CD4-positive, CD25-positive, alpha-beta regulatory T cell (primary cell): ENCODE measurements at regions not wholly inside any gene's neighbourhood (a gene's known extent, or its start where the extent isn't known, plus 50 kb on each side); places are given as distances from the start of the nearest gene placed in this dataset.

ENCODE experiments used
- ATAC-seq, 2 donors: fragments of 150-1000 bp; cut with Tn5 transposase; one replicate each; pipeline ENCODE4 v1.10.0; 2021; ENCODE audit warnings: low read depth in 2 of 2, moderate number of reproducible peaks in 2 of 2, moderate library complexity in 1 of 2
- DNase-seq, 3 donors: peaks; one replicate each; pipeline versions ENCODE4 v3.0.0 to v3.0.0-alpha.2; 2012 to 2022; ENCODE audit warnings: mixed read lengths in 1 of 3
- H3K27ac ChIP-seq: one replicate; pipeline ENCODE4 v1.7.0; 2013; ENCODE audit warnings: mild to moderate bottlenecking, low read length; ENCODE audit not compliant: insufficient read depth, poor library complexity, severe bottlenecking
- H3K27me3 ChIP-seq: one replicate; pipeline ENCODE4 v1.7.0; 2013; ENCODE audit warnings: low read length; ENCODE audit not compliant: control insufficient read depth, insufficient read depth
- H3K36me3 ChIP-seq: one replicate; pipeline ENCODE4 v1.7.0; 2013; ENCODE audit warnings: mild to moderate bottlenecking, low read length, moderate library complexity; ENCODE audit not compliant: control insufficient read depth, insufficient read depth
- H3K4me1 ChIP-seq: 2 replicates; pipeline ENCODE4 v1.7.0; 2013; ENCODE audit warnings: mild to moderate bottlenecking, low read length; ENCODE audit not compliant: insufficient read depth, control insufficient read depth, poor library complexity, severe bottlenecking
- H3K4me3 ChIP-seq: one replicate; pipeline ENCODE4 v1.7.0; 2013; ENCODE audit warnings: low read depth, mild to moderate bottlenecking, low read length, moderate library complexity
- H3K9me3 ChIP-seq, 2 experiments: 1 replicate in 1 of 2; 2 replicates in 1 of 2; pipeline ENCODE4 v1.7.0; 2013; ENCODE audit warnings: low read length in 2 of 2, mild to moderate bottlenecking in 1 of 2, moderate library complexity in 1 of 2; ENCODE audit not compliant: control insufficient read depth in 2 of 2
- H3K27ac Mint-ChIP-seq, 3 donors: one replicate each; pipeline ENCODE4 v1.8.0; 2020 to 2022; ENCODE audit warnings: mild to moderate bottlenecking in 3 of 3, mixed read lengths in 3 of 3, moderate library complexity in 2 of 3
- H3K27me3 Mint-ChIP-seq: one replicate; pipeline ENCODE4 v1.8.0; 2022; ENCODE audit warnings: mild to moderate bottlenecking, mixed read lengths
- H3K36me3 Mint-ChIP-seq: one replicate; pipeline ENCODE4 v1.8.0; 2020; ENCODE audit warnings: mixed read lengths
- H3K4me1 Mint-ChIP-seq, 4 donors: one replicate each; pipeline ENCODE4 v1.8.0; 2020 to 2022; ENCODE audit warnings: mixed read lengths in 4 of 4, mild to moderate bottlenecking in 1 of 4
- H3K4me3 Mint-ChIP-seq, 4 donors: one replicate each; pipeline ENCODE4 v1.8.0; 2020 to 2022; ENCODE audit warnings: mild to moderate bottlenecking in 4 of 4, mixed read lengths in 4 of 4, moderate library complexity in 3 of 4
- H3K9me3 Mint-ChIP-seq, 7 donors: one replicate each; pipeline ENCODE4 v1.8.0; 2020 to 2022; ENCODE audit warnings: mixed read lengths in 7 of 7, mild to moderate bottlenecking in 3 of 7, moderate library complexity in 2 of 7

DNA sequence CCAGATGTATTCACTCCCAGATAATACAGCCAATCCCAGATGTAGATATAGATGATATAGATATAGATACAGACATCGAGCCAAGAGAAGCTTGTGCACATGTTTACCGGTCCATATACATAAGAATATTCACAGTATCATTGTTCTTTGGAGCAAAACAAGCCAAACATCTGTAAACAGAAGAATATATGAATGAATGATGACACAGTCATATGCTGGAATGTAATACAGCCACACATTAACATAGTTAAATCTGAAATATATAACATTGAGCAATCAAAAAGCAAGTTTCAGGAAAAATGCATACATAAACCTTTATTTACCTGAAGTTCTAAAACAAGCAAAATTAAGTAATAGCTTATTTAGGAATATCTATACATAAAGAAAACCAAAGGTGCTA is 182.5 kb downstream of the TXNL1 start:
- H3K36me3 ChIP-seq = no peaks in the 10 kb centered on the region
- DNase-seq = no peak
- H3K9me3 ChIP-seq = no peaks in the 10 kb centered on the region
- no peak overlapping the region for H3K4me3 ChIP-seq
- Mint-ChIP-seq H3K27ac (no peak overlapping the region), H3K36me3 (no peaks in the 10 kb centered on the region), H3K4me3 (no peak overlapping the region), H3K4me1 (peaks cover 0 to 2% (median 0%) of the 10 kb centered on the region in 4 donors), H3K27me3 (no peaks in the 10 kb centered on the region), H3K9me3 (peaks cover 0 to 4% (median 0%) of the 10 kb centered on the region in 7 donors)
- ATAC-seq = no peak
- H3K4me1 ChIP-seq = no peaks in the 10 kb centered on the region
- no peaks in the 10 kb centered on the region for H3K27me3 ChIP-seq
- H3K27ac ChIP-seq = no peak overlapping the region

DNA sequence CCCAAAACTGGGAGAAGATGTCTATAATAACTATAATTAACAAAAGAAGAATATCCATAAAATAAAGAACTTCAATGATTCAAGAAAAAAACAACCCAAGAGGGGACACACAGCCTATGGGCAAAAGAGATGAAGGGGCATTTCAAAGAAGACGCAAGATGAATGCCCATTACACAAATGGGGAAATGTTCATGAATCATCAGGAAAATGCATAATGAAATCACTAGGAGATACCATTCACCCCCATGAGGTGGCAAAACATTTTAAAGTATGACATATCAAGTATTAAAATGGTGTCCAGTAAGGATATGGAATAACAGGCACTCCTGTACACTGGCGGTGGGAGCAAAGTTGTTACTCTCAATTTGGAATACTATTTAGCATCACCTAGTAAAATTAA is 183.3 kb downstream of the TXNL1 start:
- ATAC-seq (no peak), DNase-seq (no peak)
- H3K36me3 Mint-ChIP-seq = no peaks in the 10 kb centered on the region
- Histone ChIP-seq H3K27ac (no peak overlapping the region), H3K9me3 (no peaks in the 10 kb centered on the region), H3K27me3 (no peaks in the 10 kb centered on the region), H3K36me3 (no peaks in the 10 kb centered on the region), H3K4me3 (no peak overlapping the region), H3K4me1 (no peaks in the 10 kb centered on the region)
- peaks cover 0 to 2% (median 0%) of the 10 kb centered on the region in 4 donors for H3K4me1 Mint-ChIP-seq
- H3K27ac Mint-ChIP-seq = no peak overlapping the region
- H3K4me3 Mint-ChIP-seq = no peak overlapping the region
- no peaks in the 10 kb centered on the region for H3K27me3 Mint-ChIP-seq
- peaks cover 0 to 4% (median 0%) of the 10 kb centered on the region in 7 donors for H3K9me3 Mint-ChIP-seq

DNA sequence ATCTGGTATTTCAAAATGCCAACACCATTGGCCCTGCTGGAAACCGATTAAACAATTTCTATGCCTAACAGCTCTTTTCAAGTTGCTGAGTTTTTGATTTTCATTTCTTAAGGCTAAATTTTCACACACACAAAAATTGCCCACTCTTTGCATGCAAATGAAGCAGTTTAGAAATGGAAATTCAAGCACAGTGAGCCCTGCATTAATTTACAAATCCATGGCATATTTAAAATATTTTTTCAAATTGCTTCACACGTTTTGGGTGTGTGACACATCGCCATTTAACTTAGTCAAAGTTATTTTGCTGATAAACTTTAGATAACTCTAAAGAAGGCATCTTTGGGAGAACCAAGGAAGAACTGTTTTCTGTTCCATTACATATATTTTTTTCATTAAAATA is 184.8 kb downstream of the TXNL1 start:
- Histone ChIP-seq H3K36me3 (no peaks in the 10 kb centered on the region), H3K27me3 (no peaks in the 10 kb centered on the region), H3K4me1 (no peaks in the 10 kb centered on the region), H3K4me3 (no peak overlapping the region), H3K27ac (no peak overlapping the region), H3K9me3 (no peaks in the 10 kb centered on the region)
- ATAC-seq = no peak
- H3K36me3 Mint-ChIP-seq = no peaks in the 10 kb centered on the region
- H3K27ac Mint-ChIP-seq = no peak overlapping the region
- H3K27me3 Mint-ChIP-seq = no peaks in the 10 kb centered on the region
- no peak for DNase-seq
- peaks cover 0 to 1% (median 0%) of the 10 kb centered on the region in 7 donors for H3K9me3 Mint-ChIP-seq
- peaks cover 0 to 2% (median 0%) of the 10 kb centered on the region in 4 donors for H3K4me1 Mint-ChIP-seq
- no peak overlapping the region for H3K4me3 Mint-ChIP-seq

DNA sequence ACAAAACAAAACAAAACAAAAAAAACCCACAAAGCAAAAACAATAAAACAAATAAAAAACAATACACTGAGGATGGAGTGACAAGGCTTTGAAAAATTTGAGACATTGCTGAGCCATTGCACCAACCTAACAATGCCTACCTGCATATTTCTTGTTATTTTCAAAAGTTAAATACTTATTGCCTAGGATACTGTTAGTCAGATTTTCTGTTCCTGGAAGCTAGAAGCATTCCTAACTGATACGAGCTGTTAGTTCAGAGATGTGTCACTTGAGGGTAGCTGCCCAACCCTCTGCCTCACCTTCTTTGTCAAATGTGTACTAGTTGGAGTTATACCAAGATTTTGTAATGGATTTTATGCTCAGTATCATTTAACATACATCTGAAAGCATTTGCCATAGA is 187.2 kb downstream of the TXNL1 start:
- Histone ChIP-seq H3K9me3 (no peaks in the 10 kb centered on the region), H3K4me3 (no peak overlapping the region), H3K36me3 (no peaks in the 10 kb centered on the region), H3K4me1 (no peaks in the 10 kb centered on the region), H3K27ac (no peak overlapping the region), H3K27me3 (no peaks in the 10 kb centered on the region)
- peaks cover 0 to 2% (median 0%) of the 10 kb centered on the region in 4 donors for H3K4me1 Mint-ChIP-seq
- no peak for DNase-seq
- no peak overlapping the region for H3K27ac Mint-ChIP-seq
- H3K27me3 Mint-ChIP-seq = no peaks in the 10 kb centered on the region
- ATAC-seq = no peak
- H3K9me3 Mint-ChIP-seq = peaks cover 0 to 1% (median 0%) of the 10 kb centered on the region in 7 donors
- no peak overlapping the region for H3K4me3 Mint-ChIP-seq
- H3K36me3 Mint-ChIP-seq = no peaks in the 10 kb centered on the region

DNA sequence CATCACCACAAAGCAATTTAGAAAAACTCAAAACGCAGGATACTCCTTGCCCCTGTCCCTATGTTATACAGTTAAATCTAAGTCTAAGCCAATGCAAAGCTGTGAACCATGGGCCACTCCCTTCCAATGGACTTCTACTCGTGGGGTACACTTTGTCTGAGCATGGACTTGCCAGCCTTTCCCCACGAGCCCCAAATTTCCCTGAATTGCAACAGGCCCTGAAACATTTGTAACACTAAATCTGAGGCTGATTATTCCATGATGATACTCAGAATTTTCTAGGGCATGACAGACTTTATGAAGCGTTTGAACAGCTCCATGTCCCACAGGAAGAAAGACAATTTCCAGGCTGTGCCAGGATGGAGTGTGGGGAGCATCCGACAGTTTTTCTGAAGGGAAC is 189.6 kb downstream of the TXNL1 start:
- H3K4me3 Mint-ChIP-seq = no peak overlapping the region
- ATAC-seq = no peak
- no peaks in the 10 kb centered on the region for H3K27me3 Mint-ChIP-seq

DNA sequence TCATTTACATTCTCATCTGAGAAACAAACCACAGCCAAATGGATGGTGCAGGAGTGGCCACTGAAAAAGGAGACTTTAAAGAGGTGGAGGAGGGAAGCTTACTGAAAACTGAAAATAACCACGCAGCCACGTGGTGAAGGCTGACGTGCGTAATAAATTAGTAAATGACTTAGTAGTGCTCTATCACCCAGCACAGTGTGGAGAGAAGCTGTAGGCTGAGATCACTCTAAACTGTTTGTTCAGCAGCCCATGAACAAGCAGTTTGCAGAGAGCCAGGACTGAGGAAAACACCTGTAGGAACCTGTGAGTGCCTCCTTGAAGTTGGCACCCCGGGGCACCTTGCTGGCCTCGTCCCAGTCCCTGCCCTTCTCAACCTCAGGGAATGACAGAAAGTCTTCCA is 193.0 kb downstream of the TXNL1 start:
- DNase-seq (no peak), ATAC-seq (no peak)
- no peak overlapping the region for H3K4me3 ChIP-seq
- H3K9me3 ChIP-seq = no peaks in the 10 kb centered on the region
- no peaks in the 10 kb centered on the region for H3K36me3 Mint-ChIP-seq
- H3K4me1 Mint-ChIP-seq = no peaks in the 10 kb centered on the region
- no peak overlapping the region for H3K27ac Mint-ChIP-seq
- H3K4me3 Mint-ChIP-seq = no peak overlapping the region
- no peaks in the 10 kb centered on the region for H3K36me3 ChIP-seq
- H3K9me3 Mint-ChIP-seq = peaks cover 0 to 6% (median 3%) of the 10 kb centered on the region in 7 donors
- no peaks in the 10 kb centered on the region for H3K27me3 Mint-ChIP-seq
- no peaks in the 10 kb centered on the region for H3K4me1 ChIP-seq
- no peak overlapping the region for H3K27ac ChIP-seq
- no peaks in the 10 kb centered on the region for H3K27me3 ChIP-seq

More for the DNA sequence above, 189.6 kb downstream of the TXNL1 start:
- H3K27ac ChIP-seq = no peak overlapping the region
- no peaks in the 10 kb centered on the region for H3K27me3 ChIP-seq
- no peaks in the 10 kb centered on the region for H3K36me3 Mint-ChIP-seq
- no peaks in the 10 kb centered on the region for H3K36me3 ChIP-seq
- no peaks in the 10 kb centered on the region for H3K4me1 Mint-ChIP-seq
- H3K27ac Mint-ChIP-seq = no peak overlapping the region
- no peak overlapping the region for H3K4me3 ChIP-seq
- peaks cover 0 to 5% (median 0%) of the 10 kb centered on the region in 7 donors for H3K9me3 Mint-ChIP-seq
- no peaks in the 10 kb centered on the region for H3K9me3 ChIP-seq
- H3K4me1 ChIP-seq = no peaks in the 10 kb centered on the region
- no peak for DNase-seq

DNA sequence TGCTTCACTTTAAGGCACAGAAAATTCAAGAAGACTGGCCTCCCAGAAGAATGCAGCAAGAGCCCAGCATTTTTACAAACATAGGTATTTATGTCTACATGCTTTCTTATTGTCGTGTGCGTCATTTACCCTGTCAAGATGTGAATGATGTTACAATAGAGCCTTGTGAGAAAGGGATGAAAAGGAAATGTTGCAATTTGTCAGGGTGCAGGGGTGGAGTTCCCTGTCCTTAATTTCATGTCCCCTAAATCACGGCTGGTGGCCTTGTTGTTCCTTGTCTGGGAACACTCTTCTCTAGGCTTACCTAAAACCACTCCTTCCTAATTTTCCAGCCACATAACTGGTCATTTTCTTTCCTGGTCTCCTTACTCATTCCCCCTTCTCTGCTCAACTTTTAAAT is 194.2 kb downstream of the TXNL1 start:
- H3K36me3 ChIP-seq = no peaks in the 10 kb centered on the region
- ATAC-seq (no peak), DNase-seq (no peak)
- no peak overlapping the region for H3K27ac ChIP-seq
- H3K27me3 ChIP-seq = no peaks in the 10 kb centered on the region
- H3K9me3 Mint-ChIP-seq = peaks cover 1 to 8% (median 3%) of the 10 kb centered on the region in 7 donors
- no peaks in the 10 kb centered on the region for H3K27me3 Mint-ChIP-seq
- no peak overlapping the region for H3K27ac Mint-ChIP-seq
- H3K36me3 Mint-ChIP-seq = no peaks in the 10 kb centered on the region
- no peak overlapping the region for H3K4me3 ChIP-seq
- no peaks in the 10 kb centered on the region for H3K9me3 ChIP-seq
- H3K4me3 Mint-ChIP-seq = no peak overlapping the region
- H3K4me1 ChIP-seq = no peaks in the 10 kb centered on the region
- H3K4me1 Mint-ChIP-seq = no peaks in the 10 kb centered on the region

DNA sequence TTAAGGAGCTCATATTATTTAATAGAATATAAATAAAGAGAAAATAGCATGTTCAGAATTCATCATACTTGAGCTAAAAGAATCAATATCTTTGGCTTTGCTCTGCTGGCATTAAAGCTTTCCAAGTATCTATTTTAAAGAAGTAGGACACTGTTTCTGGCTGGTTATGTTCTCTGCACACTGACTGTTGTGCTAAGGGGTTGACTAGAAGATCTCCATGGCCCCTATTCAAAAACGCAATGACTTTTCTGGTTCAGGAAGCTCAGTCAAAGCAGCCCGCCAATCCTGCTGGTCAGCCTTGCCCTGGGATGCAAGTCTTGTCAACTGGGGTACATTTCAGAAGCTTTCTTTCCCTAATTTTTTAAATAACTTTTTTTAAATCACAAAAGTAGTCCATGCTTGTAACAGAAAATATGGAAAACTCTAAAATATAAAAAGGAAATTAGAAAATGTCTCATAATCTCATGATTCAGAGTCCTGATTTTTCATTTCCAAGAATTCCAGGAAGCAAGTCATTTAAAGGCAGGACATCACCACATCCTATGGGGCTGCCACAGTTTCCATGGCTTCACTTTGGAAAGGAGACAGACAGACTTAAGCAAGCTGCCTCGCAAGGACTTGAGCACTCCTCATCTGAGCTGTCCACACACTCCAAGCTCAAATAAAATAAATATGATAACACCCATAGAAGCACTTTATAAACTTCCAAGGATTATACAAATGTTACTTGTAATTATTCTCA is 195.1 kb downstream of the TXNL1 start:
- H3K36me3 Mint-ChIP-seq = no peaks in the 10 kb centered on the region
- H3K36me3 ChIP-seq = no peaks in the 10 kb centered on the region
- H3K9me3 Mint-ChIP-seq = peaks cover 1 to 8% (median 3%) of the 10 kb centered on the region in 7 donors
- H3K9me3 ChIP-seq = no peaks in the 10 kb centered on the region
- no peaks in the 10 kb centered on the region for H3K4me1 ChIP-seq
- H3K27ac ChIP-seq = no peak overlapping the region
- no peak overlapping the region for H3K4me3 Mint-ChIP-seq
- H3K27me3 ChIP-seq = no peaks in the 10 kb centered on the region
- H3K27ac Mint-ChIP-seq = peak overlapping the region in 1 of 3 donors; percentile 8
- H3K27me3 Mint-ChIP-seq = no peaks in the 10 kb centered on the region
- ATAC-seq (no peak), DNase-seq (no peak)
- no peaks in the 10 kb centered on the region for H3K4me1 Mint-ChIP-seq
- no peak overlapping the region for H3K4me3 ChIP-seq
